Keratinocyte (primary cell): ENCODE measurements at regions not wholly inside any gene's neighbourhood (a gene's known extent, or its start where the extent isn't known, plus 50 kb on each side); places are given as distances from the start of the nearest gene placed in this dataset.

Experiments used
- DNase-seq: peaks from one replicate; pipeline ENCODE4 v3.0.0-alpha.2; 2011; ENCODE audit warnings: low read depth, missing footprints, low spot score
- FAIRE-seq: peaks from 2 replicates; lab custom pipeline; 2011; peaks lifted over from hg19 to GRCh38; lab: Jason Lieb, UNC
- H2AFZ ChIP-seq: 2 replicates; pipeline ENCODE4 v1.6.0; 2012; ENCODE audit warnings: low read length, control low read depth, inconsistent platforms; ENCODE audit not compliant: control insufficient read depth
- H3K27ac ChIP-seq: 2 replicates; pipeline ENCODE4 v1.5.1; 2011; ENCODE audit warnings: low read length; ENCODE audit not compliant: control insufficient read depth, insufficient read depth
- H3K27me3 ChIP-seq: 3 replicates; pipeline ENCODE4 v1.6.0; 2011; ENCODE audit warnings: low read length; ENCODE audit not compliant: control insufficient read depth, insufficient read depth; ENCODE audit errors: extremely low read depth
- H3K36me3 ChIP-seq, 2 experiments: 2 replicates in 1 of 2; 3 replicates in 1 of 2; pipeline ENCODE4 v1.5.1; 2011; ENCODE audit warnings: low read length in 2 of 2, mild to moderate bottlenecking in 1 of 2; ENCODE audit not compliant: control insufficient read depth in 2 of 2, insufficient read depth in 2 of 2; ENCODE audit errors: extremely low read depth in 1 of 2
- H3K4me1 ChIP-seq: 3 replicates; pipeline ENCODE4 v1.5.1; 2011; ENCODE audit warnings: low read length; ENCODE audit not compliant: control insufficient read depth, insufficient read depth; ENCODE audit errors: extremely low read depth
- H3K4me2 ChIP-seq: 3 replicates; pipeline ENCODE4 v1.6.0; 2011; ENCODE audit warnings: low read depth, low read length; ENCODE audit not compliant: control insufficient read depth, insufficient read depth; ENCODE audit errors: extremely low read depth
- H3K4me3 ChIP-seq, 3 experiments: fragments of 200-600 bp in 1 of 3; sonication (generic) in 1 of 3; 2 replicates in 2 of 3; 3 replicates in 1 of 3; pipeline ENCODE4 v1.5.1; 2011 to 2016; ENCODE audit warnings: low read length in 3 of 3, mild to moderate bottlenecking in 3 of 3, control low read depth in 2 of 3, inconsistent platforms in 1 of 3, low read depth in 1 of 3, mixed read lengths in 1 of 3, mixed run types in 1 of 3, moderate library complexity in 1 of 3; ENCODE audit not compliant: control insufficient read depth in 2 of 3, insufficient read depth in 2 of 3; ENCODE audit errors: extremely low read depth in 1 of 3
- H3K79me2 ChIP-seq: 2 replicates; pipeline ENCODE4 v1.6.0; 2012; ENCODE audit warnings: low read length; ENCODE audit not compliant: control insufficient read depth, insufficient read depth
- H3K9ac ChIP-seq: 3 replicates; pipeline ENCODE4 v1.6.0; 2011; ENCODE audit warnings: low read length; ENCODE audit not compliant: control insufficient read depth, insufficient read depth; ENCODE audit errors: extremely low read depth
- H3K9me1 ChIP-seq: 3 replicates; pipeline ENCODE4 v1.6.0; 2011; ENCODE audit warnings: low read length; ENCODE audit not compliant: control insufficient read depth, insufficient read depth; ENCODE audit errors: extremely low read depth
- H3K9me3 ChIP-seq: 2 replicates; pipeline ENCODE4 v1.5.1; 2012; ENCODE audit warnings: low read depth, low read length; ENCODE audit not compliant: control insufficient read depth
- H4K20me1 ChIP-seq: 3 replicates; pipeline ENCODE4 v1.6.0; 2011; ENCODE audit warnings: low read length; ENCODE audit not compliant: control insufficient read depth, insufficient read depth; ENCODE audit errors: extremely low read depth
- CTCF ChIP-seq, 3 experiments: IDR thresholded peaks in 1 of 3; conservative IDR thresholded peaks in 1 of 3; optimal IDR thresholded peaks in 1 of 3; 2 replicates in 2 of 3; 3 replicates in 1 of 3; pipeline versions ENCODE3 to v1.5.1; 2011; ENCODE audit warnings: low read length in 3 of 3, mild to moderate bottlenecking in 3 of 3, moderate library complexity in 2 of 3, control low read depth in 1 of 3, inconsistent platforms in 1 of 3; ENCODE audit not compliant: insufficient read depth in 2 of 3; ENCODE audit errors: extremely low read depth in 1 of 3
- EZH2 ChIP-seq: IDR thresholded peaks from one replicate; pipeline ENCODE4 v1.6.1; 2012; ENCODE audit warnings: inconsistent platforms, mild to moderate bottlenecking, low read length, moderate library complexity
- dilution Hi-C: fragments of 300-500 bp; cut with MboI; formaldehyde crosslinking; loops from one replicate; pipeline ENCODE4 v1.7.0; 2020; ENCODE audit warnings: low sequenced_read_pairs; ENCODE audit not compliant: extremely low pct_ligation_motif_present

GRCh38 chr12:58651850-58652249, 268.5 kb downstream of the LRIG3 start:
- Histone ChIP-seq H3K27ac (no peak overlapping the region), H2AFZ (no peak overlapping the region), H3K27me3 (no peaks in the 10 kb centered on the region), H4K20me1 (no peaks in the 10 kb centered on the region), H3K36me3 (no peaks in the 10 kb centered on the region), H3K4me2 (no peak overlapping the region), H3K9ac (no peak overlapping the region), H3K4me3 (no peak overlapping the region), H3K4me1 (peaks cover 3% of the 10 kb centered on the region), H3K79me2 (no peaks in the 10 kb centered on the region), H3K9me3 (no peaks in the 10 kb centered on the region), H3K9me1 (no peaks in the 10 kb centered on the region)
- DNase-seq (no peak), FAIRE-seq (no peak)
- TF ChIP-seq CTCF (optimal IDR thresholded peaks at IDR 0.05 in 1 of 3, IDR thresholded peaks at IDR 0.05 in 1 of 3, conservative IDR thresholded peaks at IDR 0.05 in 1 of 3; ENCODE audit: extremely low read depth in 1 of 3, insufficient read depth in 2 of 3, low read length in 3 of 3) (no peak), EZH2 (no peak)
- dilution Hi-C loops: no loop called here

- no peak for TF ChIP-seq CTCF (optimal IDR thresholded peaks at IDR 0.05 in 1 of 3, IDR thresholded peaks at IDR 0.05 in 1 of 3, conservative IDR thresholded peaks at IDR 0.05 in 1 of 3; ENCODE audit: extremely low read depth in 1 of 3, insufficient read depth in 2 of 3, low read length in 3 of 3)
- no peak for TF ChIP-seq EZH2
- dilution Hi-C loops: no loop called here
- FAIRE-seq: no peak
Measured at GRCh38 chr12:58654021-58654420, 266.3 kb downstream of the LRIG3 start.

More at GRCh38 chr12:58654021-58654420, 266.3 kb downstream of the LRIG3 start:
- H4K20me1 ChIP-seq: no peaks in the 10 kb centered on the region
- no peak overlapping the region for H3K4me3 ChIP-seq
- no peak overlapping the region for H2AFZ ChIP-seq
- H3K79me2 ChIP-seq: no peaks in the 10 kb centered on the region
- no peaks in the 10 kb centered on the region for H3K36me3 ChIP-seq
- H3K9me3 ChIP-seq: no peaks in the 10 kb centered on the region
- no peak overlapping the region for H3K9ac ChIP-seq
- H3K4me1 ChIP-seq: no peaks in the 10 kb centered on the region
- H3K27me3 ChIP-seq: no peaks in the 10 kb centered on the region
- H3K9me1 ChIP-seq: no peaks in the 10 kb centered on the region
- no peak overlapping the region for H3K4me2 ChIP-seq
- no peak overlapping the region for H3K27ac ChIP-seq
- DNase-seq: no peak
